Ovary (tissue), 3 donors: ENCODE measurements at regions not wholly inside any gene's neighbourhood (a gene's known extent, or its start where the extent isn't known, plus 50 kb on each side); places are given as distances from the start of the nearest gene placed in this dataset.

Experiments used
- EP300 ChIP-seq: sonication (generic); formaldehyde crosslinking; IDR thresholded peaks from one replicate; pipeline ENCODE4 v1.6.1; 2017; ENCODE audit warnings: antibody characterized with exemption
- POLR2A ChIP-seq: fragments of 450-650 bp; IDR thresholded peaks from one replicate; pipeline ENCODE4 v1.6.1; 2017; ENCODE audit warnings: antibody characterized with exemption, mild to moderate bottlenecking, moderate library complexity
- TF ChIP-seq, protein P1 (sequence below), 3 donors: fragments of 450-650 bp in 2 of 3; fragments of 200-600 bp in 1 of 3; IDR thresholded peaks; one replicate each; pipeline versions ENCODE4 v1.5.1 to v1.8.0; 2016 to 2022; ENCODE audit warnings: antibody characterized with exemption in 3 of 3, mild to moderate bottlenecking in 1 of 3
- donor health status: DM: no; HTN: no; CAD: no.

DNA sequence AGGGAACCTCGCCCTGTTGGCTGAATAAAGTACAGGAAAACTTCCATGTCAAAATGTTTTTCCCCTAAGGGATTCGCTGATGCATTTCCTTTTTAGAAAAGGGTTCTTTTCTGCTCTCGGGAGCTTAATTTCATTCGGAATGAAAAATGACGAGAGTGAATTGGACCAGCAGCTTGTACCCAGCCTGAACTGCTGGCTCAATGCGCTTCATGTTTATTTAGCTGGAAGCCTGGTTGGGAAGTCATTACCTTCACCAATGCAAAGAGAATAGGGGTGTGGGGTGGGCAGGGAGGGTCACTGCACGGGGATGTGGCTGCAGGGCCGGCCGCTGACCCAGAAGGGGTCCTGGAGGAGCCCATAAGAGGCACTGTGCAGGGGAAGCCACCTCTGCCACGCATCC, 207.7 kb downstream of the ENGASE start:
- TF ChIP-seq, protein P1, sequence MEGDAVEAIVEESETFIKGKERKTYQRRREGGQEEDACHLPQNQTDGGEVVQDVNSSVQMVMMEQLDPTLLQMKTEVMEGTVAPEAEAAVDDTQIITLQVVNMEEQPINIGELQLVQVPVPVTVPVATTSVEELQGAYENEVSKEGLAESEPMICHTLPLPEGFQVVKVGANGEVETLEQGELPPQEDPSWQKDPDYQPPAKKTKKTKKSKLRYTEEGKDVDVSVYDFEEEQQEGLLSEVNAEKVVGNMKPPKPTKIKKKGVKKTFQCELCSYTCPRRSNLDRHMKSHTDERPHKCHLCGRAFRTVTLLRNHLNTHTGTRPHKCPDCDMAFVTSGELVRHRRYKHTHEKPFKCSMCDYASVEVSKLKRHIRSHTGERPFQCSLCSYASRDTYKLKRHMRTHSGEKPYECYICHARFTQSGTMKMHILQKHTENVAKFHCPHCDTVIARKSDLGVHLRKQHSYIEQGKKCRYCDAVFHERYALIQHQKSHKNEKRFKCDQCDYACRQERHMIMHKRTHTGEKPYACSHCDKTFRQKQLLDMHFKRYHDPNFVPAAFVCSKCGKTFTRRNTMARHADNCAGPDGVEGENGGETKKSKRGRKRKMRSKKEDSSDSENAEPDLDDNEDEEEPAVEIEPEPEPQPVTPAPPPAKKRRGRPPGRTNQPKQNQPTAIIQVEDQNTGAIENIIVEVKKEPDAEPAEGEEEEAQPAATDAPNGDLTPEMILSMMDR (IDR thresholded peaks at IDR 0.05), result no peak
- TF ChIP-seq POLR2A, result no peak
- TF ChIP-seq EP300, result no peak
